GM18909 (cell line): ENCODE measurements at regions not wholly inside any gene's neighbourhood (a gene's known extent, or its start where the extent isn't known, plus 50 kb on each side); places are given as distances from the start of the nearest gene placed in this dataset.
"Not testable (repeated sequence)": the region's sequence is repeated elsewhere in the genome, so short reads cannot be mapped to it uniquely, and the experiment has no call there.

ENCODE experiments used
- ATAC-seq: cut with Tn5 transposase; IDR thresholded peaks from one replicate; pipeline ENCODE4 v1.9.1; 2021; ENCODE audit warnings: mild to moderate bottlenecking; ENCODE audit not compliant: unreplicated experiment, poor library complexity

DNA sequence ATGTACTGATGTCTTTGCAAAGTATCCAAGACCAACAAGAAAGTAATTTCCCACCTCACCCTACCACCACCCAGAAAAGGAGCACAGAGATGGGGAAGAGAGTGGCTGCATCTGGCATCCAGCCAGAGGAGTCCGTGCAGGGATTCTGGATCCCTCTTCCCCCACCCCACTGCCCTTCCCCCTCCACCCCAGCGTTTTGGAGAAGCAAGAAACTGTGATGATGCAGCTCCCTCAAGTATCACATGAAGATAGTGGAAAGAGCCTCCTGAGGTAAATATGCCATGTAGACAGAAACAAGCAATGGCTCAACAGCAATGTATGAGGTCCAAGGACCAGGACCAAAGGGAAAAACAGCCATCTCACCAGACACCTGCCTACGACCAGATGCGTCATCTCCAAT is 153.8 kb downstream of the DEPDC1B start:
- no peak for ATAC-seq

- ATAC-seq: no peak
Observed at GRCh38 chr5:60545551-60545950, 154.4 kb downstream of the DEPDC1B start.

- no peak for ATAC-seq
Observed at GRCh38 chr5:60544142-60544541, 155.8 kb downstream of the DEPDC1B start.

DNA sequence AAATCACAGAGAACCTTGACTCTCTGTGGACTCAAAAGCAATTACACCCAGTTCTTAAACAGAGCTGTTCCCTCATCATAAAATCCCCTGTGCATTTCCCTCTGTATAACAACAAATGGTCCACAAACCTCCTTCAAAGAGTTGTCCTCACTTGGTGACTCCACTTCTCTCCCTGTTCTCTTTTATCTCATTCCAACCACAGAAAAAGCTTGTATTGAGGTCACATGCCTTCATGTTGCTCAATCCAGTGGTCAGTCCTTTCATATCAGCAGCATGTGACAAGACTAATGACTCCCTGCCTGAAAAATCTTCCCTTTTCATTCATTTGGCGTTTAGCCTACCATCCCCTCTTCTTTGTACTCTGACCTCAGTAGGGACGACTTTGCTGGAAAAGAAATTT is 158.0 kb downstream of the DEPDC1B start:
- peak; percentile 17 for ATAC-seq

DNA sequence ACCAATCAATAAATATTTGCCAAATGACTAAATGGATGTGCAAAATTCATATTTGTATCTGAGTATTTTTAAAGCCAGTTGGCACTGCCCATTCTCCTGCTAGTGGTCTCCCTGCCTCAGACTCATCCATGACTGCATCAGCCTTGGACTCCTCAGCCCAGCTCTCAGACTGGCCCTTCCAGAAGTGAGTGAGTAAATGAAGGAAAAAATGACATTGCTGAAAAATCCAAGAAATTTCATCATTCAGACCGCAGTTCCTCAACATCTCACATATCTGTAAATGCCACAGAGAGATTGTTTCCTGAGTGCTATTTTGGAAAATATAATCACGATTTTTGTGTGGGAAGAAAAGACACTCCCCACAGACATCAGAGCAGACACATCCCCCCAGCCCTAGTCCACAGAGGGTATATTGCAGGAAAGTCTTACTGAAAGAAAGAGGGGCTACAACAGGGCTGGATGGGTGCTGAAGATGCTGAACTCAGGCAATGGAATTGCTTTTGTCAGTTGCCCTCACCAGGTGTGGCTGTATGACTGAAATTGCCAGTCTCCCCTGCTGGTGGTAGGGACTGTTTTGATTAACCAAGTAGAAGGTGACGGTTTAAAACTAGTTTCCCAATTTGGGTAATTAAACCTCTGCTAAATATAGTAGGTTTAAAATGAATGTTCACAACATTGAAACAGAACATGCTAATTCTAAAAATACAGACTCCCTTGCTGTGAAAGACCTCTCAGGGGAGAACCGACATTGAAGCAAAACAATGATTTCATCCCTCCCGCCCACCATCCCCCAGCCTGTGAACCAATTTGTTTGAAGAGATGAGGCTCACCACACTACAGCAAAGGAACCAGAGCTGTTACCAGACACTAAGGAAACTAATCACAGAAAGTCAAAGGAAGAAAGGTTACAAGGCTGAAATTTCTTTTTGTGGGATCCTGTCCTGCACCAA is 158.8 kb downstream of the DEPDC1B start:
- ATAC-seq: peak; percentile 93

DNA sequence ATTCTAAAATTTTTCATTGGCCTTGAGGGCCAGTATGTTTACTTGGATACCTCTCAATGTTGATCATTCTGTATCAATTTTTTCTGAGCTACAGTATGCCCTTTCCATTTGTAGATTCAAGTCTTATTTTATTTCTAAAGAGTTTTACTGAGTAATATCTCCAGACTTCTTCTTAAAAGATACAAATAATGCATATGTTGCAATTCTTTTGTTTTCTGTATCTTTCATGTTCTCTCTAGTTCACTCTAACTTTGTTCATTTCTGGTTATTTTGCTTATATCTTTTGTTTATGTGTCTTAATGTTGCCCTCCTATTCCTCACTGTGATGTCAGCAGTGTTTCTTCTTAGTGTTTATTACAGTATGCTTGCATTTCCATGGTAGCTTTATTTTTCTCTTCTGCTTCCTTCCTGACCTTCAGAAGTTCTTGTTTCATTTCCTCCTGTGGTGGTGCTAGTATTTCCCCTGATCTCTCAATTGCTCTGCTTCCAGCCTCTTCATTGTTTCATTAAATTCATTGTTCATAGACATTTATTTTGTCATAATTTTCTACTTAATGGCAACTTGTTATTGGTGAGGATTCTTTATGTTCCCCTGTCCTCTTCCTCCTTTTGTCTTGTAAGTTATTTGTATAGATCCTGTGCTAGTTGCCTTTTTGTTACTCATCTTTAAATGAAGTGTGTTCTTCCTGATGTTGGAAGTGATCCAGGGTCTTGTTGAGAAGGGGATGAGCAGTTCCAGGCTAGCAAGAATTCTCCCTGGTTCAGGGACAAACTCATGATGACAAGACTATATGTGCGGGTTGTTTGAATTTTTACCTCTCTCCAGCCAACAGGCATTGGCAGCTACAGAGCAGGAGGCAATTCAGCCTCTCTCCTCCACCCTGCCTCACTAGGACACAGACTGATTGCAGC is 160.8 kb downstream of the DEPDC1B start:
- ATAC-seq: no peak

DNA sequence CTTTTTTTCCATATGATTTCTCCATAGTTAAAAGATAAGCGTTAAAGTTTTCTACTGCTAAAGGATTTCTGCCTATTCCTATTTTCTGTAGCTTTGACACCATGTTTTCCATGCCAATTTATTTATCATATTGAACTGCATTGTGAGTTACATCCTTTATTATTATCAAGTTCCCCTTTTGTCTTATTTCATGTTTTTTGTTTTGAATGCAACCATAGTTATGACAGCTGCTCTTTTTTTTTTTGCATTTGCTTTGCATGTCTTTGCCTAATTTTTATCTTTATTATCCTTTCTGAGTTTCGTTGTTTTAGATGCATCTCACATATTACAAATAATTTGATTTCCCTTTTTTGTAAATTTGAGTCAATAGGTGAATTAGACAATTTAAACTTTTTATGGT is 161.5 kb downstream of the DEPDC1B start:
- ATAC-seq: no peak

- ATAC-seq: no peak
Observed at GRCh38 chr5:60535951-60536350, 164.0 kb downstream of the DEPDC1B start.

DNA sequence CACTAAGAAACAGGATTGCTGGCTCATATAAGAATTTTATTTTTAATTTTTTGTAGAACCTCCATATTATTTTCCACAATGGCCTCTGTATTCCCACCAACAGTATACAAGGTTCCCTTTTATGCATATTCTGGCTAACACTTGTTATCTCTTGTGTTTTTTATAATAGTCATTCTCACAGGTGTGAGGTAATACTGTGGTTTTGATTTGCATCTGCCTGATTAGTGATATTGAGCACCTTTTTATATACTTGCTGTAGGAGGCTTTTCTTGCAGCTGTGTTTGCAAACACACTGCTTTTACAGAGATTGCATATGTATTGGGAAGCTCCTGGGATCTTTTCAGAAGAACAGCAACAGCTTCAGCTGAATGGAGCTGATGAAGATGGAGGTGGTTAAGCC is 164.8 kb downstream of the DEPDC1B start:
- no peak for ATAC-seq

DNA sequence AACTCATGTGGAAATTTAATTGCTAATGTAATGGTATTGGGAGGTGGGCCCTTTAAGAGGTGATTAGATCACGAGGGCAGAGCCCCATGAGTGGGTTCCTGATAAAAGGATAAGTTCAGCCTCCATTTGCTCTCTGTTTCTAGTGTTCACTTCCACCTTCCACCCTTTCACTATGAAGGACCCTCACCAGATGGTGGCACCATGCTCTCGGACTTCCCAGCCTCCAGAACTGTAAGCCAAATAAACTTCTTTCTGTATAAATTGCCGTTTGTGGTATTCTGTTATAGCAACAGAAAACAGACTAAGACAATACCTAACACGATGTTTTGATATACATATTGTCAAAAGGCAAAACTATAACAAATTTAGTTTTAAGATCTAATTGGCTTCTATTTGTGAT is 166.2 kb downstream of the DEPDC1B start:
- no peak for ATAC-seq

GRCh38 chr5:60532796-60533195 is 167.2 kb downstream of the DEPDC1B start:
- ATAC-seq: not testable (repeated sequence)

DNA sequence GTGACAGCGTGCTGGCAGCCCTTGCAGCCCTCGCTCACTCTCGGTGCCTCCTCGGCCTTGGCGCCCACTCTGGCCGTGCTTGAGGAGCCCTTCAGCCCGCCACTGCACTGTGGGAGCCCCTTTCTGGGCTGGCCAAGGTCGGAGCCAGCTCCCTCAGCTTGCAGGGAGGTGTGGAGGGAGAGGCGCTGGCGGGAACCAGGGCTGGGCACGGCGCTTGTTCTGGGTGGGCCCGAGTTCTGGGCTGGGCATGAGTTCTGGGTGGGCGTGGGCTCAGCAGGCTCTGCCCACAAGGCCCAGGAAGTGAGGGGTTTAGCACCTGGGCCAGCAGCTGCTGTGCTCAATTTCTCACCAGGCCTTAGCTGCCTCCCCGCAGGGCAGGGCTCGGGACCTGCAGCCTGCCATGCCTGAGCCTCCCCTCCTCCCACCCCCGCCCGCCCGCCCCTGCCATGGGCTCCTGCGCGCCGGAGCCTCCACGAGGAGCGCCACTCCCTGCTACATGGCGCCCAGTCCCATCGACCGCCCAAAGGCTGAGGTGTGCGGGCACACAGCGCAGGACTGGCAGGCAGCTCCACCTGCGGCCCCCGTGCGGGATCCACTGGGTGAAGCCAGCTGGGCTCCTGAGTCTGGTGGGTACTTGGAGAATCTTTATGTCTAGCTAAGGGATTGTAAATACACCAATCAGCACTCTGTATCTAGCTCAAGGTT is 169.7 kb downstream of the DEPDC1B start:
- not testable (repeated sequence) for ATAC-seq

GRCh38 chr5:60529001-60529400 is 171.0 kb downstream of the DEPDC1B start:
- ATAC-seq: no peak

DNA sequence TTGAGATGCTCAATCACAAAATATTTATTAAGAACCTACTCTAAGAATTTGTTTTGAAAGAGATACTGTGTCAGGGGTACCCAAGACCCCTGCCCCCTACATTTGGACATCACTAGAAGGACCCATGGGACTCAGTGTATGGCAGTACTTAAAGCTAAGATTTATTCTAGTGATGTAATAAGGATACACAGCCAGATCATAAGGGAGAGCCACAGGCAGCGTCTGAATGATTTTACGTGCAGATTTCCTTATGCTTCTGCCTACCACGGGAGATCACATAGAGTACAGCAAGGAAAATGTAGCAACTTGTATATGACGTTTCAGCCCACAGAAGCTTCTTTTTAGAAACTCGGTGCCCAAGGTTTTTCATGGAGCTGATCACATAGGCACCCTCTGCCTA is 172.9 kb downstream of the DEPDC1B start:
- ATAC-seq: no peak

GRCh38 chr5:60526336-60526875 is 173.6 kb downstream of the DEPDC1B start:
- no peak for ATAC-seq

DNA sequence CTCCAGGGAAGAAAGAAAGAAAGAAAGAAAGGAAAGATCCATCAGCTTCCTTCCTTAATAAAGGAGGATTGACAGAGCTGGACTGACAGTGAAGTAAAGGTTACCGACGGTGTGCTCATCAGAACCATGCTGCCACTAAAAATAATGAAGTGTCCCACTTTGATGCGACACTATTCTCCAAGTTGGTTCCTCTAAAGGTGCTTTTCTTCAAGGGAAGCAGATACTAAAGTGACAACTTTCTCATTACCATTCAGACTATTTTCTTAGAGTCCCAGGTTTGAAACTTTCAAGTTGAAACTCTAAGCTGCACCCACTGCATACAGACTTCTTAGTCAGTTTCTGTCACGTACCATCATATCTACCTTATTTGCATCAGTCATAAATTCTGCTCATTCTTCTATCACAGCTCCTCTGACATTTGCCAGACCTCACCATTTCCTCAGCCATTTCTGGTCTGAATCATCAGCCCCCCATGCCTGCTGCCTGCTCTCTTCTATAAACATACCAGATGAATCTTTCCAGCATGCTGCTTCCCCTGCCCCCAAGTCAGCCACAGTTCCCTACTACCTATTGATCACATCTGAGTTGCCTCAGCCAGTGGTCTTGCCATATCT is 177.6 kb downstream of the DEPDC1B start:
- ATAC-seq: peak; percentile 76

DNA sequence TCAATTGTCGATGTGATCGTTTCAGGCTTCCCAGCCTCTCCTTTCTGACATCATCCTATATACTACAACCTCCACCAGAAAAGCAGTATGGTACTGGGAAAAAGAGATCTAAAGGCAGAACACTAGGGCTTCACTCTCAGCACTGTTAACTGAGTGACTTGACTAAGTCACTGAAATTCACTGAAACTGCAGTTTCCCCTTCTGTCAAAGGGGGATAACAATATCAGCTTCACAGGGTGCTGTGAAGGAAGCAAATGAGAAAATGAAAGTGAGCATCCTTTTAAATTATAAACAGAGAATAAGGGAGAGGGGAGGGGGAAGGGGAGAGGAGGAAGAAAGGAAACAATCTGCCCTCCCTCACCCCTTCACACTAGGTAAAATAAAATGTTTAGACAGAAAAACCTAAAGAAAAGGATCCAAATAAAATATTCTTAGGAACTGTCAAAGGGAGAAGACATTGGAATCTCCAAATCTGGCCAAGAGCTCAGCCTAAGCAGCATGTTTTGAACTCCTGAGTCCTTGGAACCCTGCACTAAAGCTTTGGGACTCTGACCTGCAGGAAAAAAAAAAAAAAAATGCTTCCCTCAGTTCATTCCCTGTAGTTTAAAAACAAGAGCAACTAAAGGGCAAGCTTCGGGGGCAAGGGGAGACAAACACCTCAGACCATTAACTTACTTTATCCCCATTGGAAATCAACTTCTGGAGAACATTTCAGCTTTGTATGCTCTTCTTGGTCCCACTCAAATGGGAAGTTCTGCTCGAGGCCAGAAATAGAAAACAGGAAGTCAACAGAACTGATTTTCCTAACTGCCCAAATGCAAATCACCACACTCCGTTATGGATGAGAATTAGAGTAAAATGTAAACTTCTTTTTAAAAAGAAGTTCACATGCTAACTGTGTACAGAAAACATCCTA is 178.3 kb downstream of the DEPDC1B start:
- peak; percentile 59 for ATAC-seq

DNA sequence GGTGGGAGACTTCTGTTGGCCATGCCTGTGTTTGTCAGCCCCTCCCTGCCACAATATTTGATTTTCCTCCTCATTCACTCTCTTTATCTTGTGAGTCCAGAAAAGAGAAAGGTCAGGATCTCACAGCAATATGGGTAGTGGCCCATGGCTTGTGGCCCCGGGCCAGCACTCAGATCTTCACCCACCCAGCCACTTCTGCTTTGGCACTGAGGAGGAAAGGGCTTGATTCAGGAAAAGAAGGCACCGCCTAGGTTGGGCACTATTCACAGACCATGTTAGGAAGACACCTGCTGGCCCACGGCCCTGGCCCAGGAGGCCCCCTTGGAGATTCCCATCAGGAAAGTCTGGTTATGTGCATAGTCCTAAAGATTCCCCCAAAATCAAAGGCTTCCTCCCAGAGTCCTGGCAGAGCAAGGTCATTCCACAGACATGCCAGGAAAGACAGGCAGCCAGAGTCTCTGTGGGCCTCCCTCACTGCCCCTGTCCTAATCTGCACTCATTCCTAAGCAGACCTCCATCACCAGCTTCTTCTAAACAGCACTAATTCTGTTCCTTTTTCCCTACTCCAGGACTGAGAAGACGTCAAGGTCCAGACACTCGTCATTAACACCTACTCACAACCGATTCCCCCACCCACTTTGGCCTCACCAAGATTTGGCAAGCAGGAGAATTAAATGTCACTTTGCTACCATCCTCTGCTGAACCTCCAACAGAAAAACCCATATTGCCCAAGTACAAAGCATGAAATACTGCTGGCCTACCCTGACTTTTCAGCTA is 179.3 kb downstream of the DEPDC1B start:
- no peak for ATAC-seq
